ENCODE measurements at regions not wholly inside any gene's neighbourhood (a gene's known extent, or its start where the extent isn't known, plus 50 kb on each side); places are given as distances from the start of the nearest gene placed in this dataset.

GRCh38 chr22:48340191-48340590 lies 1487.5 kb downstream of the BRD1 start:
- Histone ChIP-seq H3K27ac (ENCODE audit: low read length in 2 of 2) (no peak overlapping the region), H4K20me1 (ENCODE audit: control insufficient read depth, insufficient read depth, low read length, poor library complexity, severe bottlenecking) (no peaks in the 10 kb centered on the region), H3K36me3 (replicated peaks in 1 of 2; ENCODE audit: control extremely low read depth in 1 of 2, control insufficient read depth in 1 of 2, extremely low read depth in 1 of 2, insufficient read depth in 2 of 2, low read length in 1 of 2) (no peaks in the 10 kb centered on the region), H3K9me3 (ENCODE audit: control extremely low read depth in 1 of 3, control insufficient read depth in 2 of 3, insufficient read depth in 1 of 3, low read length in 2 of 3) (no peaks in the 10 kb centered on the region), H3K4me3 (ENCODE audit: control extremely low read depth in 1 of 5, extremely low read depth in 1 of 5, insufficient read depth in 1 of 5, low read depth in 2 of 5, low read length in 4 of 5) (no peak overlapping the region), H3K27me3 (replicated peaks in 1 of 4; ENCODE audit: control extremely low read depth in 1 of 4, control insufficient read depth in 3 of 4, insufficient read depth in 4 of 4, low read length in 3 of 4) (peaks cover 0 to 12% (median 0%) of the 10 kb centered on the region in 4 experiments), H3K9ac (ENCODE audit: low read length) (no peak overlapping the region), H3K79me2 (ENCODE audit: control insufficient read depth, insufficient read depth, low read length) (no peaks in the 10 kb centered on the region), H3K4me2 (replicated peaks; ENCODE audit: low read depth, low read length, poor library complexity, severe bottlenecking) (no peak overlapping the region), H2AFZ (ENCODE audit: insufficient read depth, low read depth, low read length, poor library complexity, severe bottlenecking) (no peak overlapping the region), H3K4me1 (ENCODE audit: control insufficient read depth in 2 of 2, insufficient read depth in 2 of 2, low read length in 2 of 2) (no peaks in the 10 kb centered on the region)
- TF ChIP-seq CTCF (IDR thresholded peaks at IDR 0.05) (no peak), EZH2 (IDR thresholded peaks at IDR 0.05; ENCODE audit: borderline replicate concordance, insufficient read depth, low read depth, low read length, poor library complexity, severe bottlenecking) (no peak)
- intact Hi-C loops (cut with micrococcal nuclease), result no loop called here
- H3K9me3 Mint-ChIP-seq (ENCODE audit: insufficient read depth), result no peaks in the 10 kb centered on the region
- H3K27ac Mint-ChIP-seq, result no peak overlapping the region
- H3K4me3 Mint-ChIP-seq, result no peak overlapping the region
- POLR2A ChIA-PET, result no interaction called here
- WGBS (ENCODE audit: insufficient coverage), result 90% methylated on average over 10 of the region's 10 CpGs
- ATAC-seq (ENCODE audit: low read depth) (no peak), DNase-seq (no peak)
- H3K4me1 Mint-ChIP-seq, result no peaks in the 10 kb centered on the region
- CTCF ChIA-PET, result no interaction called here
- H3K27me3 Mint-ChIP-seq, result peaks cover 11% of the 10 kb centered on the region

GRCh38 chr22:48338793-48339705 lies 1488.6 kb downstream of the BRD1 start:
- Histone ChIP-seq H3K9ac (ENCODE audit: low read length) (no peak overlapping the region), H3K27ac (ENCODE audit: low read length in 2 of 2) (no peak overlapping the region), H3K36me3 (replicated peaks in 1 of 2; ENCODE audit: control extremely low read depth in 1 of 2, control insufficient read depth in 1 of 2, extremely low read depth in 1 of 2, insufficient read depth in 2 of 2, low read length in 1 of 2) (no peaks in the 10 kb centered on the region), H3K4me2 (replicated peaks; ENCODE audit: low read depth, low read length, poor library complexity, severe bottlenecking) (no peak overlapping the region), H4K20me1 (ENCODE audit: control insufficient read depth, insufficient read depth, low read length, poor library complexity, severe bottlenecking) (no peaks in the 10 kb centered on the region), H3K4me1 (ENCODE audit: control insufficient read depth in 2 of 2, insufficient read depth in 2 of 2, low read length in 2 of 2) (no peaks in the 10 kb centered on the region), H3K79me2 (ENCODE audit: control insufficient read depth, insufficient read depth, low read length) (no peaks in the 10 kb centered on the region), H3K9me3 (ENCODE audit: control extremely low read depth in 1 of 3, control insufficient read depth in 2 of 3, insufficient read depth in 1 of 3, low read length in 2 of 3) (no peaks in the 10 kb centered on the region), H3K27me3 (replicated peaks in 1 of 4; ENCODE audit: control extremely low read depth in 1 of 4, control insufficient read depth in 3 of 4, insufficient read depth in 4 of 4, low read length in 3 of 4) (peaks cover 0 to 12% (median 0%) of the 10 kb centered on the region in 4 experiments), H3K4me3 (ENCODE audit: control extremely low read depth in 1 of 5, extremely low read depth in 1 of 5, insufficient read depth in 1 of 5, low read depth in 2 of 5, low read length in 4 of 5) (no peak overlapping the region), H2AFZ (ENCODE audit: insufficient read depth, low read depth, low read length, poor library complexity, severe bottlenecking) (no peak overlapping the region)
- Mint-ChIP-seq H3K27me3 (peaks cover 11% of the 10 kb centered on the region), H3K4me1 (no peaks in the 10 kb centered on the region), H3K9me3 (ENCODE audit: insufficient read depth) (no peaks in the 10 kb centered on the region), H3K4me3 (no peak overlapping the region), H3K27ac (no peak overlapping the region)
- TF ChIP-seq EZH2 (IDR thresholded peaks at IDR 0.05; ENCODE audit: borderline replicate concordance, insufficient read depth, low read depth, low read length, poor library complexity, severe bottlenecking), result no peak
- no peak for TF ChIP-seq CTCF (IDR thresholded peaks at IDR 0.05)
- CTCF ChIA-PET, result no interaction called here
- DNase-seq (no peak), ATAC-seq (ENCODE audit: low read depth) (no peak)
- POLR2A ChIA-PET, result no interaction called here
- intact Hi-C loops (cut with micrococcal nuclease), result no loop called here
- 78% methylated on average over 12 of the region's 20 CpGs for WGBS (ENCODE audit: insufficient coverage)
